GM12891 (cell line): ENCODE measurements at regions not wholly inside any gene's neighbourhood (a gene's known extent, or its start where the extent isn't known, plus 50 kb on each side); places are given as distances from the start of the nearest gene placed in this dataset.

ENCODE experiments used
- POLR2AphosphoS5 ChIP-seq: IDR thresholded peaks from 2 replicates; pipeline ENCODE4 v1.6.1; 2011; ENCODE audit warnings: low read depth, low read length, control low read depth
- SPI1 ChIP-seq: IDR thresholded peaks from 2 replicates; pipeline ENCODE4 v1.6.1; 2011; ENCODE audit warnings: low read depth, low read length, control low read depth

- TF ChIP-seq SPI1 = no peak
- no peak for TF ChIP-seq POLR2AphosphoS5
Observed at GRCh38 chr7:49488573-49488972, 284.9 kb upstream of the VWC2 start.
